ENCODE measurements at regions not wholly inside any gene's neighbourhood (a gene's known extent, or its start where the extent isn't known, plus 50 kb on each side); places are given as distances from the start of the nearest gene placed in this dataset.

GRCh38 chr18:28439870-28440269 lies 262.9 kb upstream of the CDH2 start:
- TF ChIP-seq KLF10 (tag by site-specific recombination; IDR thresholded peaks at IDR 0.05) (no peak), ZNF600 (tag by site-specific recombination; IDR thresholded peaks at IDR 0.05) (no peak)
- CTCF ChIA-PET = interaction anchor here (0.6 kb wide), 1 partner anchor 111 kb away, joined by 4 read pairs; no protein-coding TSS in a partner anchor
- POLR2A ChIA-PET = no interaction called here
- H3K4me1 ChIP-seq (ENCODE audit: control insufficient read depth, insufficient read depth, low read length) = no peaks in the 10 kb centered on the region
- no peaks in the 10 kb centered on the region for H3K36me3 ChIP-seq (ENCODE audit: control insufficient read depth in 2 of 2, insufficient read depth in 1 of 2, low read length in 2 of 2)
- no peak overlapping the region for H3K4me3 ChIP-seq (ENCODE audit: low read depth, low read length)
- no peaks in the 10 kb centered on the region for H3K9me3 ChIP-seq (ENCODE audit: control insufficient read depth, insufficient read depth, low read depth, low read length)
- H3K27ac ChIP-seq (ENCODE audit: extremely low read depth, low read depth, low read length) = no peak overlapping the region

GRCh38 chr18:28438381-28438780 lies 261.5 kb upstream of the CDH2 start:
- Histone ChIP-seq H3K36me3 (ENCODE audit: control insufficient read depth in 2 of 2, insufficient read depth in 1 of 2, low read length in 2 of 2) (no peaks in the 10 kb centered on the region), H3K27ac (ENCODE audit: extremely low read depth, low read depth, low read length) (no peak overlapping the region), H3K4me3 (ENCODE audit: low read depth, low read length) (no peak overlapping the region), H3K4me1 (ENCODE audit: control insufficient read depth, insufficient read depth, low read length) (no peaks in the 10 kb centered on the region), H3K9me3 (ENCODE audit: control insufficient read depth, insufficient read depth, low read depth, low read length) (no peaks in the 10 kb centered on the region)
- TF ChIP-seq SCRT2 (tag by site-specific recombination; IDR thresholded peaks at IDR 0.05) (no peak), ZBTB20 (tag by site-specific recombination; IDR thresholded peaks at IDR 0.05) (no peak)
- ChIA-PET CTCF (no interaction called here), POLR2A (no interaction called here)

- TF ChIP-seq ZNF530 (tag by site-specific recombination; IDR thresholded peaks at IDR 0.05; ENCODE audit: low read depth) (no peak), ZNF335 (tag by site-specific recombination; conservative IDR thresholded peaks at IDR 0.05) (no peak), HOXC10 (CRISPR knock-in tag; IDR thresholded peaks at IDR 0.05) (no peak), ZNF777 (tag by site-specific recombination; IDR thresholded peaks at IDR 0.05; ENCODE audit: borderline replicate concordance) (no peak), WT1 (tag by site-specific recombination; IDR thresholded peaks at IDR 0.05) (no peak), PRDM4 (tag by site-specific recombination; IDR thresholded peaks at IDR 0.05) (no peak), ZBTB21 (tag by site-specific recombination; IDR thresholded peaks at IDR 0.05) (no peak), ZNF112 (tag by site-specific recombination; IDR thresholded peaks at IDR 0.05) (no peak), GLIS1 (tag by site-specific recombination; IDR thresholded peaks at IDR 0.05) (no peak), ZNF548 (tag by site-specific recombination; IDR thresholded peaks at IDR 0.05) (no peak), RBAK (tag by site-specific recombination; IDR thresholded peaks at IDR 0.05) (no peak), ZBTB49 (tag by site-specific recombination; IDR thresholded peaks at IDR 0.05; ENCODE audit: low read depth) (no peak)
- ChIA-PET CTCF (no interaction called here), POLR2A (no interaction called here)
- Histone ChIP-seq H3K36me3 (ENCODE audit: control insufficient read depth in 2 of 2, insufficient read depth in 1 of 2, low read length in 2 of 2) (no peaks in the 10 kb centered on the region), H3K4me1 (ENCODE audit: control insufficient read depth, insufficient read depth, low read length) (no peaks in the 10 kb centered on the region), H3K27ac (ENCODE audit: extremely low read depth, low read depth, low read length) (no peak overlapping the region), H3K4me3 (ENCODE audit: low read depth, low read length) (no peak overlapping the region), H3K9me3 (ENCODE audit: control insufficient read depth, insufficient read depth, low read depth, low read length) (no peaks in the 10 kb centered on the region)
Observed at GRCh38 chr18:28432339-28432738, 255.4 kb upstream of the CDH2 start.

GRCh38 chr18:28425886-28426285 lies 249.0 kb upstream of the CDH2 start:
- no peaks in the 10 kb centered on the region for H3K9me3 ChIP-seq (ENCODE audit: control insufficient read depth, insufficient read depth, low read depth, low read length)
- no peaks in the 10 kb centered on the region for H3K4me1 ChIP-seq (ENCODE audit: control insufficient read depth, insufficient read depth, low read length)
- POLR2A ChIA-PET = no interaction called here
- CTCF ChIA-PET = interaction anchor here (0.7 kb wide), 1 partner anchor 773 kb away, joined by 3 read pairs; no protein-coding TSS in a partner anchor
- H3K36me3 ChIP-seq (ENCODE audit: control insufficient read depth in 2 of 2, insufficient read depth in 1 of 2, low read length in 2 of 2) = no peaks in the 10 kb centered on the region
- H3K27ac ChIP-seq (ENCODE audit: extremely low read depth, low read depth, low read length) = no peak overlapping the region
- H3K4me3 ChIP-seq (ENCODE audit: low read depth, low read length) = no peak overlapping the region
- TF ChIP-seq HOXD13 (CRISPR knock-in tag; IDR thresholded peaks at IDR 0.05; ENCODE audit: borderline replicate concordance) (no peak), ZNF423 (tag by site-specific recombination; IDR thresholded peaks at IDR 0.05) (no peak), ZNF626 (tag by site-specific recombination; IDR thresholded peaks at IDR 0.05) (no peak), ZNF560 (tag by site-specific recombination; IDR thresholded peaks at IDR 0.05; ENCODE audit: borderline replicate concordance) (no peak), ZNF24 (tag by site-specific recombination; IDR thresholded peaks at IDR 0.05) (no peak), KLF10 (tag by site-specific recombination; IDR thresholded peaks at IDR 0.05) (no peak)
